MCF 10A (cell line): ENCODE measurements at regions not wholly inside any gene's neighbourhood (a gene's known extent, or its start where the extent isn't known, plus 50 kb on each side); places are given as distances from the start of the nearest gene placed in this dataset.
A peak's percentile ranks its signal among the peaks of the same experiment; 100 is the strongest.
"Not testable (repeated sequence)": the region's sequence is repeated elsewhere in the genome, so short reads cannot be mapped to it uniquely, and the experiment has no call there.

Experiments
- BruUV-seq: library from RNA; stranded (reverse); fragments of 400-500 nt; replicated peaks from 2 replicates; lab custom pipeline; 2021; lab: Mats Ljungman, UMichigan
- CTCF ChIA-PET: fragments of 300-600 bp; sonication (Branson Sonifier 250); formaldehyde crosslinking; extraction: SDS; loops from one replicate; lab custom pipeline; 2021; ENCODE audit warnings: antibody characterized with exemption, inconsistent platforms; lab: Yijun Ruan, JAX
- POLR2A ChIA-PET: fragments of 300-600, 350-650 bp; sonication (Branson Sonifier 250); formaldehyde crosslinking; extraction: SDS; loops from one replicate; lab custom pipeline; 2020; ENCODE audit warnings: antibody characterized with exemption, inconsistent platforms; lab: Yijun Ruan, JAX
- DNase-seq: peaks from one replicate; pipeline ENCODE4 v3.0.0-alpha.2; 2018; ENCODE audit not compliant: unreplicated experiment
- H3K27ac Mint-ChIP-seq: one replicate; pipeline ENCODE4 v1.8.0; 2022; ENCODE audit warnings: mild to moderate bottlenecking, low read depth, mixed read lengths; ENCODE audit not compliant: unreplicated experiment
- H3K27me3 Mint-ChIP-seq: one replicate; pipeline ENCODE4 v1.8.0; 2022; ENCODE audit warnings: mixed read lengths; ENCODE audit not compliant: insufficient read depth, unreplicated experiment
- H3K36me3 Mint-ChIP-seq: one replicate; pipeline ENCODE4 v1.8.0; 2022; ENCODE audit warnings: mild to moderate bottlenecking, moderate library complexity, mixed read lengths; ENCODE audit not compliant: insufficient read depth, unreplicated experiment
- H3K4me1 Mint-ChIP-seq: one replicate; pipeline ENCODE4 v1.8.0; 2022; ENCODE audit warnings: mixed read lengths; ENCODE audit not compliant: insufficient read depth, unreplicated experiment
- H3K4me3 Mint-ChIP-seq: one replicate; pipeline ENCODE4 v1.8.0; 2022; ENCODE audit warnings: mild to moderate bottlenecking, moderate library complexity, mixed read lengths; ENCODE audit not compliant: unreplicated experiment
- H3K9me3 Mint-ChIP-seq: one replicate; pipeline ENCODE4 v1.8.0; 2022; ENCODE audit warnings: mixed read lengths; ENCODE audit not compliant: unreplicated experiment
- intact Hi-C: fragments of 100-400 bp; cut with micrococcal nuclease; formaldehyde crosslinking; loops from 2 replicates; pipeline ENCODE4 v1.14.1; 2022
- TF ChIP-seq, protein P1 (sequence below): fragments of 200-600 bp; IDR thresholded peaks from one replicate; pipeline ENCODE4 v1.8.0; 2022; ENCODE audit warnings: antibody characterized with exemption, mild to moderate bottlenecking; ENCODE audit not compliant: unreplicated experiment

- no TSS peak for BruUV-seq
- intact Hi-C loops: loop anchor here (2.0 to 10.0 kb wide), 4 partner anchors 266 to 1472 kb away; partner anchors contain the start of gene ZNF608
- Mint-ChIP-seq H3K4me1 (peaks cover 7% of the 10 kb centered on the region), H3K27ac (no peak overlapping the region), H3K9me3 (peaks cover 8% of the 10 kb centered on the region), H3K4me3 (no peak overlapping the region), H3K36me3 (no peaks in the 10 kb centered on the region), H3K27me3 (no peaks in the 10 kb centered on the region)
- POLR2A ChIA-PET: no interaction called here
- peak; percentile 85 for DNase-seq
- CTCF ChIA-PET: no interaction called here
- TF ChIP-seq, protein P1, sequence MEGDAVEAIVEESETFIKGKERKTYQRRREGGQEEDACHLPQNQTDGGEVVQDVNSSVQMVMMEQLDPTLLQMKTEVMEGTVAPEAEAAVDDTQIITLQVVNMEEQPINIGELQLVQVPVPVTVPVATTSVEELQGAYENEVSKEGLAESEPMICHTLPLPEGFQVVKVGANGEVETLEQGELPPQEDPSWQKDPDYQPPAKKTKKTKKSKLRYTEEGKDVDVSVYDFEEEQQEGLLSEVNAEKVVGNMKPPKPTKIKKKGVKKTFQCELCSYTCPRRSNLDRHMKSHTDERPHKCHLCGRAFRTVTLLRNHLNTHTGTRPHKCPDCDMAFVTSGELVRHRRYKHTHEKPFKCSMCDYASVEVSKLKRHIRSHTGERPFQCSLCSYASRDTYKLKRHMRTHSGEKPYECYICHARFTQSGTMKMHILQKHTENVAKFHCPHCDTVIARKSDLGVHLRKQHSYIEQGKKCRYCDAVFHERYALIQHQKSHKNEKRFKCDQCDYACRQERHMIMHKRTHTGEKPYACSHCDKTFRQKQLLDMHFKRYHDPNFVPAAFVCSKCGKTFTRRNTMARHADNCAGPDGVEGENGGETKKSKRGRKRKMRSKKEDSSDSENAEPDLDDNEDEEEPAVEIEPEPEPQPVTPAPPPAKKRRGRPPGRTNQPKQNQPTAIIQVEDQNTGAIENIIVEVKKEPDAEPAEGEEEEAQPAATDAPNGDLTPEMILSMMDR: peak; percentile 86
These were observed 425.3 kb downstream of the CSNK1G3 start for GRCh38 chr5:123937230-123937629.

- peaks cover 7% of the 10 kb centered on the region for H3K4me1 Mint-ChIP-seq
These were observed 424.6 kb downstream of the CSNK1G3 start for GRCh38 chr5:123936548-123936947.

DNA sequence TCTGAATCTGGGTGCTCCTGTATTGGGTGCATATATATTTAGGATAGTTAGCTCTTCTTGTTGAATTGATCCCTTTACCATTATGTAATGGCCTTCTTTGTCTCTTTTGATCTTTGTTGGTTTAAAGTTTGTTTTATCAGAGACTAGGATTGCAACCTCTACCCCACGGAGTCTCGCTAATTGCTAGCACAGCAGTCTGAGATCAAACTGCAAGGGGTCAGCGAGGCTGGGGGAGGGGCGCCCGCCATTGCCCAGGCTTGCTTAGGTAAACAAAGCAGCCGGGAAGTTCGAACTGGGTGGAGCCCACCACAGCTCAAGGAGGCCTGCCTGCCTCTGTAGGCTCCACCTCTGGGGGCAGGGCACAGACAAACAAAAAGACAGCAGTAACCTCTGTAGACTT is 421.8 kb downstream of the CSNK1G3 start:
- DNase-seq, BruUV-seq, H3K27me3 Mint-ChIP-seq, H3K36me3 Mint-ChIP-seq, H3K4me3 Mint-ChIP-seq, H3K4me1 Mint-ChIP-seq, H3K27ac Mint-ChIP-seq, POLR2A ChIA-PET, H3K9me3 Mint-ChIP-seq, CTCF ChIA-PET: not testable (repeated sequence)
- intact Hi-C loops: loop anchor here (10.0 kb wide), 1 partner anchor 721 kb away; no protein-coding TSS in a partner anchor

More at GRCh38 chr5:123936548-123936947, 424.6 kb downstream of the CSNK1G3 start:
- no peak overlapping the region for H3K4me3 Mint-ChIP-seq
- H3K27ac Mint-ChIP-seq: no peak overlapping the region
- DNase-seq: no peak
- TF ChIP-seq, protein P1: no peak
- H3K36me3 Mint-ChIP-seq: no peaks in the 10 kb centered on the region
- intact Hi-C loops: loop anchor here (2.0 to 10.0 kb wide), 4 partner anchors 266 to 1472 kb away; partner anchors contain the start of gene ZNF608
- ChIA-PET POLR2A (no interaction called here), CTCF (interaction anchor here (0.6 kb wide), 1 partner anchor 1461 kb away, joined by 3 read pairs; no protein-coding TSS in a partner anchor)
- no TSS peak for BruUV-seq
- no peaks in the 10 kb centered on the region for H3K27me3 Mint-ChIP-seq
- peaks cover 8% of the 10 kb centered on the region for H3K9me3 Mint-ChIP-seq

GRCh38 chr5:123929055-123929474 is 417.1 kb downstream of the CSNK1G3 start:
- no TSS peak for BruUV-seq
- no peaks in the 10 kb centered on the region for H3K36me3 Mint-ChIP-seq
- no peaks in the 10 kb centered on the region for H3K27me3 Mint-ChIP-seq
- H3K27ac Mint-ChIP-seq: no peak overlapping the region
- DNase-seq: no peak
- intact Hi-C loops: no loop called here
- TF ChIP-seq, protein P1: no peak
- H3K4me3 Mint-ChIP-seq: no peak overlapping the region
- CTCF ChIA-PET: interaction anchor here (0.5 to 0.7 kb wide), 3 partner anchors 12 to 652 kb away, joined by 3 read pairs; no protein-coding TSS in a partner anchor
- POLR2A ChIA-PET: interaction anchor here (0.7 kb wide), 1 partner anchor 1595 kb away, joined by 3 read pairs; no protein-coding TSS in a partner anchor
- no peaks in the 10 kb centered on the region for H3K9me3 Mint-ChIP-seq
- no peaks in the 10 kb centered on the region for H3K4me1 Mint-ChIP-seq
